ENCODE measurements at regions not wholly inside any gene's neighbourhood (a gene's known extent, or its start where the extent isn't known, plus 50 kb on each side); places are given as distances from the start of the nearest gene placed in this dataset.

DNA sequence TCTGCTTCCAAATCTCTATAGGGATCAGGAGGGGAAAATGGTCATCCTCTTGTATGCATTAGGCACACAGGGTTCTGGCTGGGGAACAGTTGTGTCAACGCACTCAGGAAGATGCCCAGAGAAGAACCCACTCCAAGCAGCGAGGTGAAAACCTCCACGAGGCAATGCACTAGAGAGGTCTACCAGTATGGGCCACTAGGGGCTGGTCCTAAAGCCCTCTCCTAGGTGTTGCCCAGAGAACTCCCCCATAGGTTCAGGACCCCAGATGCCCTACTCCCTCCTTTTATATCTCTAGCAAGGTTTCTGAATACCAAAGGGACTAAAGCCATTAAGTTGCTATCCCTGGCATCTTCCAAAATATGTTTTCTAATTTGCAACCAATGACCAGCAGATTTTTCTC, 142.7 kb upstream of the NLGN4X start:
- no peaks in the 10 kb centered on the region for H3K36me3 ChIP-seq (replicated peaks)
- in situ Hi-C loops (cut with HindIII; ENCODE audit: low pct_ligation_motif_present, low sequenced_read_pairs) = no loop called here
- DNase-seq = no peak
- no peaks in the 10 kb centered on the region for H3K27me3 ChIP-seq (replicated peaks)
- TF ChIP-seq, protein P1, sequence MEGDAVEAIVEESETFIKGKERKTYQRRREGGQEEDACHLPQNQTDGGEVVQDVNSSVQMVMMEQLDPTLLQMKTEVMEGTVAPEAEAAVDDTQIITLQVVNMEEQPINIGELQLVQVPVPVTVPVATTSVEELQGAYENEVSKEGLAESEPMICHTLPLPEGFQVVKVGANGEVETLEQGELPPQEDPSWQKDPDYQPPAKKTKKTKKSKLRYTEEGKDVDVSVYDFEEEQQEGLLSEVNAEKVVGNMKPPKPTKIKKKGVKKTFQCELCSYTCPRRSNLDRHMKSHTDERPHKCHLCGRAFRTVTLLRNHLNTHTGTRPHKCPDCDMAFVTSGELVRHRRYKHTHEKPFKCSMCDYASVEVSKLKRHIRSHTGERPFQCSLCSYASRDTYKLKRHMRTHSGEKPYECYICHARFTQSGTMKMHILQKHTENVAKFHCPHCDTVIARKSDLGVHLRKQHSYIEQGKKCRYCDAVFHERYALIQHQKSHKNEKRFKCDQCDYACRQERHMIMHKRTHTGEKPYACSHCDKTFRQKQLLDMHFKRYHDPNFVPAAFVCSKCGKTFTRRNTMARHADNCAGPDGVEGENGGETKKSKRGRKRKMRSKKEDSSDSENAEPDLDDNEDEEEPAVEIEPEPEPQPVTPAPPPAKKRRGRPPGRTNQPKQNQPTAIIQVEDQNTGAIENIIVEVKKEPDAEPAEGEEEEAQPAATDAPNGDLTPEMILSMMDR (IDR thresholded peaks at IDR 0.05; ENCODE audit: low read depth, low read length, missing control alignments) = no peak
- H3K4me3 ChIP-seq (ENCODE audit: low read depth, low read length) = no peak overlapping the region
- no peak overlapping the region for H3K27ac ChIP-seq

DNA sequence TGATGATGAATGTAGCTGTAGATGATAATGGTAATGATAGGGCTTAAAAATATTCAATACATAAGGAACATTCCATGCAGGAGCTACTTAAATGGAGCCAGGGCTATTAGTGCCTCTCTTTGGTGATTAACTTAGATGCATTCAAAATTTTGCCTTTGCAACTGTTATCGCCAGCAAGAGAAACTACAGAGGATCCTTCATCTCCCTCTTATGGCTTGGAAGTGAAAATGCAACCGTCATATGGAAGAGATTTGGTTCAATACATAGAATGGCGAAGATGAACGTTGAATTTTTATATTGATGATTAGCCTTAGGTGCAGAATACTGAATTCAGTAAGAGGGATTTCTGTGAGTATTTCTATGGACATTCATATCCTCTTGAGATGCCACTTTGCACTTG, 134.5 kb upstream of the NLGN4X start:
- Histone ChIP-seq H3K36me3 (replicated peaks) (no peaks in the 10 kb centered on the region), H3K27ac (no peak overlapping the region), H3K27me3 (replicated peaks) (no peaks in the 10 kb centered on the region), H3K4me3 (ENCODE audit: low read depth, low read length) (no peak overlapping the region)
- in situ Hi-C loops (cut with HindIII; ENCODE audit: low pct_ligation_motif_present, low sequenced_read_pairs) = no loop called here
- TF ChIP-seq, protein P1 (IDR thresholded peaks at IDR 0.05; ENCODE audit: low read depth, low read length, missing control alignments) = no peak
- DNase-seq = no peak

DNA sequence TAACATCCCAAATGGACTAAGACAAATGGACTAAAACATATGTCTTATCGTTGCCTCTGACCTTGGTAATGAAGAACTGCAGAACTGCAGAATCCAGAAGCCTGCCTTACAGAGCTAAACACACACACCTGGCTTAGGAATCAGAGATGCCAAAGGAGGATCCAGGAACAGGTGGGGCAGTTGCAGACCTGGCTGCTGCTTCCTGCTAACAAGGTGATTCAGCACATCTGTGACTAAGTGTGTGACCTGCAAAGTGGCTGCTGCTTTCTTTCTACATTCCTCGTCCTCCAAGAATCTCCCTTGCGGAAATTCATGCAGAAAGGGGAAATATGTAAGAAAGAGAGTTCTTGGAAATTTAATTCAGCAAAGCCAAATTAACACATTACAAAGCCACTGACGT, 96.8 kb upstream of the NLGN4X start:
- Histone ChIP-seq H3K4me3 (ENCODE audit: low read depth, low read length) (no peak overlapping the region), H3K27me3 (replicated peaks) (no peaks in the 10 kb centered on the region), H3K36me3 (replicated peaks) (no peaks in the 10 kb centered on the region), H3K27ac (no peak overlapping the region)
- TF ChIP-seq, protein P1 (IDR thresholded peaks at IDR 0.05; ENCODE audit: low read depth, low read length, missing control alignments) = no peak
- in situ Hi-C loops (cut with HindIII; ENCODE audit: low pct_ligation_motif_present, low sequenced_read_pairs) = no loop called here
- no peak for DNase-seq

DNA sequence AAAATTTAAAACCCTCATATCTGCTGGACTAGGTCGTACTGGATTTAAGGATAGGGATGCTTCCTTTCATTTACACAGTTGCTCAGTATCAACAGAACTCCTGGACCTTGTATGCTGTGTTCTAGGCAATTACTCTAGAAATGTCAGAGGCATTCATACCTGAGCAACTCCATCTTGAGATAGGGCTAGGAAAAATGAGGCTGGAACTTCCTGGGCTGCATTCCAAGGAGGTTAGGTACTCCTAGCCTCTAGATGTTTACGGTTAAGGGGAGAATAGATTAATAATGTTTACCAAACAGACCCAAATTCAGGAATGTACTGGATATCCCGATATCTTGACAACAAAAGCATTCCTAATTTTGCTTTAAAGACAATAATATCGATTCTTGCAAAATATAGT, 84.7 kb upstream of the NLGN4X start:
- no peak for DNase-seq
- TF ChIP-seq, protein P1 (IDR thresholded peaks at IDR 0.05; ENCODE audit: low read depth, low read length, missing control alignments) = no peak
- no peaks in the 10 kb centered on the region for H3K36me3 ChIP-seq (replicated peaks)
- no peak overlapping the region for H3K27ac ChIP-seq
- no peak overlapping the region for H3K4me3 ChIP-seq (ENCODE audit: low read depth, low read length)
- in situ Hi-C loops (cut with HindIII; ENCODE audit: low pct_ligation_motif_present, low sequenced_read_pairs) = no loop called here
- no peaks in the 10 kb centered on the region for H3K27me3 ChIP-seq (replicated peaks)

DNA sequence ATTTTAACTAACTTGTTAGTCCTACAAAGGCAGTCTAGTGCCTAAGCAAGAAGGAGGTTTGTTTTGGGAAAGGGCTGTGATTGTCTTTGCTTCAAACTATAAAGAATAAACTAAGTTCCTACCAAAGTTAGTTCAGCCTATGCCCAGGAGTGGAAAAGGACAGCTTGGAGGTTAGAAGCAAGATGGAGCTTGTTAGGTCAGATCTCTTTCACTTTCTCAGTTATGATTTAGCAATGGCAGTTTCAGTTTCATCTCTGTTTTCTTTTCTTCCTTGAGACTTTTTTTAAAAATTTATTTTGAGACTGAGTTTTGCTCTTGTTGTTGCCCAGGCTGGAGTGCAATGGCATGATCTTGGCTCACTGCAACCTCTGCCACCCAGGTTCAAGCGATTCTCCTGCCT, 82.9 kb upstream of the NLGN4X start:
- H3K27me3 ChIP-seq (replicated peaks) = no peaks in the 10 kb centered on the region
- TF ChIP-seq, protein P1 (IDR thresholded peaks at IDR 0.05; ENCODE audit: low read depth, low read length, missing control alignments) = no peak
- in situ Hi-C loops (cut with HindIII; ENCODE audit: low pct_ligation_motif_present, low sequenced_read_pairs) = no loop called here
- no peak overlapping the region for H3K4me3 ChIP-seq (ENCODE audit: low read depth, low read length)
- H3K27ac ChIP-seq = no peak overlapping the region
- DNase-seq = no peak
- H3K36me3 ChIP-seq (replicated peaks) = no peaks in the 10 kb centered on the region

DNA sequence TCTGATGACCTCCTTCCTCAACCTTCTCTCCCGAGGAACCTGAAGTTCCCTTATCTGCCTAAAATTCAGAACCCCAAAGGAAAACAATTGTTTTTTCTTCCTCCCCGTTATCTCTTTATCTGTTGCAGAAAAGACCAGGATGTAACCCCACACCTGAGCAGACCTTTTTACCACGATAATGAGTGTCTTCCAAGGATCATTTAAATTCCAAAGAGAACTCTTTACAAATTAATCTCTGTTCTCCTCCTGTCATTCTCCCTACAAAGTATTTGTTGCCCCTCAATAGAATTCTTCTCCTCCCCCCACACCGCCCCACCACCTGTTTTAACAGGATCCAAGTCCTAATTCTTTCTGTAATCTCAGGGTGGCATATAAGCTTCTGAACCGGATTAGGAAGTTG, 78.5 kb upstream of the NLGN4X start:
- Histone ChIP-seq H3K27me3 (replicated peaks) (no peaks in the 10 kb centered on the region), H3K36me3 (replicated peaks) (no peaks in the 10 kb centered on the region), H3K27ac (no peak overlapping the region), H3K4me3 (ENCODE audit: low read depth, low read length) (no peak overlapping the region)
- in situ Hi-C loops (cut with HindIII; ENCODE audit: low pct_ligation_motif_present, low sequenced_read_pairs) = no loop called here
- DNase-seq = no peak
- TF ChIP-seq, protein P1 (IDR thresholded peaks at IDR 0.05; ENCODE audit: low read depth, low read length, missing control alignments) = no peak
